SK-N-SH (cell line): ENCODE measurements at regions not wholly inside any gene's neighbourhood (a gene's known extent, or its start where the extent isn't known, plus 50 kb on each side); places are given as distances from the start of the nearest gene placed in this dataset.

ENCODE experiments used
- CTCF ChIA-PET: fragments of 300-600, 350-600 bp; formaldehyde crosslinking; extraction: SDS; loops from one replicate; lab custom pipeline; 2021; lab: Yijun Ruan, JAX
- POLR2A ChIA-PET: fragments of 350-600 bp; sonication (Branson Sonifier 250); formaldehyde crosslinking; extraction: SDS; loops from one replicate; lab custom pipeline; 2020; ENCODE audit warnings: antibody characterized with exemption, inconsistent platforms; lab: Yijun Ruan, JAX
- DNase-seq: peaks from one replicate; pipeline ENCODE4 v3.0.0; 2012
- H2AFZ ChIP-seq: fragments of 200-600 bp; sonication (generic); 2 replicates; pipeline ENCODE4 v1.8.1; 2016; ENCODE audit warnings: antibody characterized with exemption, mild to moderate bottlenecking, low read depth
- H3F3A ChIP-seq: fragments of 200-600 bp; sonication (generic); replicated peaks from 2 replicates; pipeline ENCODE3; 2016; ENCODE audit warnings: antibody characterized with exemption, mild to moderate bottlenecking; ENCODE audit not compliant: insufficient read depth
- H3K27ac ChIP-seq, 2 experiments: fragments of 200-500 bp in 1 of 2; fragments of 200-600 bp in 1 of 2; sonication (Bioruptor generic) in 1 of 2; sonication (generic), shearing (Covaris generic) in 1 of 2; 2 replicates each; pipeline versions ENCODE4 v1.5.1 to v1.6.1; 2014 to 2016; ENCODE audit warnings: low read depth in 2 of 2, inconsistent platforms in 1 of 2, low read length in 1 of 2, mild to moderate bottlenecking in 1 of 2, mixed read lengths in 1 of 2
- H3K27me3 ChIP-seq: fragments of 200-600 bp; sonication (generic), shearing (Covaris generic); 2 replicates; pipeline ENCODE4 v1.6.1; 2016; ENCODE audit warnings: mixed run types; ENCODE audit not compliant: insufficient read depth
- H3K36me3 ChIP-seq, 2 experiments: fragments of 200-500 bp in 1 of 2; fragments of 200-600 bp in 1 of 2; sonication (Bioruptor generic) in 1 of 2; sonication (generic) in 1 of 2; replicated peaks in 1 of 2; 2 replicates each; pipeline versions ENCODE3 to v1.5.1; 2014 to 2016; ENCODE audit warnings: low read length in 1 of 2, mild to moderate bottlenecking in 1 of 2; ENCODE audit not compliant: insufficient read depth in 2 of 2, control insufficient read depth in 1 of 2
- H3K4me1 ChIP-seq, 2 experiments: fragments of 200-500 bp in 1 of 2; fragments of 200-600 bp in 1 of 2; sonication (Bioruptor generic) in 1 of 2; sonication (generic), shearing (Covaris generic) in 1 of 2; 2 replicates each; pipeline versions ENCODE4 v1.5.1 to v1.6.1; 2014 to 2016; ENCODE audit warnings: low read depth in 1 of 2, low read length in 1 of 2, mixed run types in 1 of 2; ENCODE audit not compliant: insufficient read depth in 2 of 2, control insufficient read depth in 1 of 2
- H3K4me2 ChIP-seq: fragments of 200-600 bp; sonication (generic), shearing (Covaris generic); 2 replicates; pipeline ENCODE4 v1.6.1; 2017; ENCODE audit warnings: mixed run types
- H3K4me3 ChIP-seq, 2 experiments: fragments of 200-500 bp in 1 of 2; fragments of 200-600 bp in 1 of 2; sonication (Bioruptor generic) in 1 of 2; sonication (generic), shearing (Covaris generic) in 1 of 2; 2 replicates each; pipeline versions ENCODE4 v1.5.1 to v1.8.1; 2014 to 2016; ENCODE audit warnings: low read depth in 2 of 2, inconsistent platforms in 1 of 2, low read length in 1 of 2, mild to moderate bottlenecking in 1 of 2, mixed read lengths in 1 of 2, moderate library complexity in 1 of 2
- H3K79me2 ChIP-seq: fragments of 200-600 bp; sonication (generic); 2 replicates; pipeline ENCODE4 v1.8.1; 2017; ENCODE audit warnings: mild to moderate bottlenecking; ENCODE audit not compliant: insufficient read depth
- H3K9ac ChIP-seq: fragments of 200-600 bp; sonication (generic); 2 replicates; pipeline ENCODE4 v1.6.1; 2017; ENCODE audit warnings: mixed run types
- H3K9me2 ChIP-seq: fragments of 200-600 bp; sonication (generic); 2 replicates; pipeline ENCODE4 v1.6.1; 2017; ENCODE audit warnings: mixed run types
- H3K9me3 ChIP-seq: fragments of 200-600 bp; sonication (generic); 2 replicates; pipeline ENCODE4 v1.6.1; 2017; ENCODE audit warnings: mixed run types, mild to moderate bottlenecking, moderate library complexity
- H4K20me1 ChIP-seq: fragments of 200-600 bp; sonication (generic); 2 replicates; pipeline ENCODE4 v1.6.1; 2017; ENCODE audit warnings: mild to moderate bottlenecking, mixed run types; ENCODE audit not compliant: insufficient read depth
- CHD2 ChIP-seq: fragments of 150-350 bp; IDR thresholded peaks from 2 replicates; pipeline ENCODE4 v1.6.1; 2018; ENCODE audit warnings: low read length; ENCODE audit not compliant: partially characterized antibody
- FOSL2 ChIP-seq: IDR thresholded peaks from 2 replicates; pipeline ENCODE4 v1.4.0; 2012; ENCODE audit warnings: low read depth, mild to moderate bottlenecking, moderate library complexity, borderline replicate concordance
- FOXJ3 ChIP-seq: sonication (generic); formaldehyde crosslinking; IDR thresholded peaks from 2 replicates; pipeline ENCODE4 v1.5.1; 2020; ENCODE audit warnings: mild to moderate bottlenecking, missing genetic modification reagents
- GABPA ChIP-seq: IDR thresholded peaks from 2 replicates; pipeline ENCODE4 v1.4.0; 2012; ENCODE audit warnings: low read depth, mild to moderate bottlenecking
- GATA2 ChIP-seq: sonication (generic); formaldehyde crosslinking; IDR thresholded peaks from 2 replicates; pipeline ENCODE4 v1.5.0; 2020; ENCODE audit warnings: mild to moderate bottlenecking, missing genetic modification reagents
- JUND ChIP-seq: IDR thresholded peaks from 2 replicates; pipeline ENCODE4 v1.4.0; 2012
- MXI1 ChIP-seq: IDR thresholded peaks from 2 replicates; pipeline ENCODE4 v1.6.1; 2012; ENCODE audit warnings: mild to moderate bottlenecking, low read depth, low read length, improper control_type of control experiment
- NFIC ChIP-seq: IDR thresholded peaks from 2 replicates; pipeline ENCODE4 v1.4.0; 2012; ENCODE audit warnings: borderline replicate concordance
- RCOR1 ChIP-seq: fragments of 150-350 bp; IDR thresholded peaks from 2 replicates; pipeline ENCODE4 v1.6.1; 2017; ENCODE audit warnings: antibody characterized with exemption, low read length
- RFX5 ChIP-seq: IDR thresholded peaks from 2 replicates; pipeline ENCODE4 v1.6.1; 2012; ENCODE audit warnings: mild to moderate bottlenecking, improper control_type of control experiment, low read length
- RXRA ChIP-seq: IDR thresholded peaks from 2 replicates; pipeline ENCODE4 v1.4.0; 2012; ENCODE audit warnings: low read depth, mild to moderate bottlenecking, borderline replicate concordance
- SIN3A ChIP-seq: IDR thresholded peaks from 2 replicates; pipeline ENCODE4 v1.6.1; 2012; ENCODE audit warnings: low read depth, mild to moderate bottlenecking, low read length, moderate library complexity, borderline replicate concordance
- SMC3 ChIP-seq: IDR thresholded peaks from 2 replicates; pipeline ENCODE4 v1.6.1; 2012; ENCODE audit warnings: low read depth, low read length, improper control_type of control experiment
- TEAD4 ChIP-seq: IDR thresholded peaks from 2 replicates; pipeline ENCODE4 v1.4.0; 2012; ENCODE audit warnings: mild to moderate bottlenecking, borderline replicate concordance; ENCODE audit not compliant: insufficient read depth
- WGBS: methylation state at CpG from one replicate; pipeline ENCODE4 v1.1.6; 2017; ENCODE audit warnings: low lambda C conversion rate; 5-methylcytosine and 5-hydroxymethylcytosine counted together
- TF ChIP-seq, protein P1 (sequence below): fragments of 150-350 bp; IDR thresholded peaks from 2 replicates; pipeline ENCODE4 v1.6.1; 2017; ENCODE audit warnings: antibody characterized with exemption, low read length, low read depth, borderline replicate concordance
- TF ChIP-seq, protein P2 (sequence below): IDR thresholded peaks from 2 replicates; pipeline ENCODE4 v1.4.0; 2012; ENCODE audit warnings: low read depth, borderline replicate concordance

DNA sequence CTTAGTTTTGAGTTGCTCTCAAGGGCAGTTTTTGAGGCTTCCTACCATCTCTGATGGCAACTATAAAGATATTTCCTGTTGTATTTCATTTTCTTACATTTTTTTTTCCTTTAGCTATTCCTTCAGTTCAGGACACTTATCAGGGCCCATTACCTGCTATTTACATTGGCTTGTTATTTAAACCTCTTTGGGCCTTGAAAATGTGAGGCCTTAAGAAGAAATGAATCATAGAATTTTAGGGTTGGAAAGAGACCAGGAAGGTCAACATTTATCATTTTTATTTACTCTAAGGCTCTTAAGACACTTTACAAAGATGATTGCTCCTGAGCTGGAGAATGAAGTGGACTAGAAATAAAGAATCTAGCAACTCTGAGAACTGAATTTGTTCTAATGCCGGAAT is 335.2 kb downstream of the DTWD2 start (continued):
- TF ChIP-seq, protein P1, sequence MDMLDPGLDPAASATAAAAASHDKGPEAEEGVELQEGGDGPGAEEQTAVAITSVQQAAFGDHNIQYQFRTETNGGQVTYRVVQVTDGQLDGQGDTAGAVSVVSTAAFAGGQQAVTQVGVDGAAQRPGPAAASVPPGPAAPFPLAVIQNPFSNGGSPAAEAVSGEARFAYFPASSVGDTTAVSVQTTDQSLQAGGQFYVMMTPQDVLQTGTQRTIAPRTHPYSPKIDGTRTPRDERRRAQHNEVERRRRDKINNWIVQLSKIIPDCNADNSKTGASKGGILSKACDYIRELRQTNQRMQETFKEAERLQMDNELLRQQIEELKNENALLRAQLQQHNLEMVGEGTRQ: no peak
- TF ChIP-seq FOSL2: no peak
- TF ChIP-seq SIN3A: no peak
- no peak for TF ChIP-seq NFIC
- TF ChIP-seq TEAD4: no peak
- no peak for TF ChIP-seq MXI1
- TF ChIP-seq GABPA: no peak
- TF ChIP-seq SMC3: no peak
- TF ChIP-seq GATA2 (CRISPR knock-in tag): no peak

DNA sequence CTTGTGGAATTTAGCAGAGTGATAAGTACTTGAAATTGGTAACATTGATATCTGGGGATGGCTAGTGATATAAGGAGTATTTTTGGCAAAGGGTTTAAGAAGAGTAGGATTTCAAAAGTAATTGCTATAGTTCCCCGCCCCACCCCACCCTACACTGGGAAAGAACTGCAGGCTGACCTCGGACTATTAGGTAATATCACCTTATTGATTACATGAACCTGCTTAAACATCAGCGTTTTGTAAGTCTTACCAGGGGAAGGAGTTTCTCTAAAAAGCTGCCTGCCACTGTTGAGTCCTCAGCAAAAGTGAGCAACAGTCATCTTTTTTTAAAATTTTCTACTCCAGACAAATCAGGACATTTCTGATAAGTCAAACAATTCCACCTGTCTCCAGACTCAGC is 337.3 kb downstream of the DTWD2 start:
- Histone ChIP-seq H3K9ac (no peak overlapping the region), H3K79me2 (no peaks in the 10 kb centered on the region), H3F3A (no peaks in the 10 kb centered on the region), H3K4me3 (no peak overlapping the region), H3K4me1 (no peaks in the 10 kb centered on the region), H3K9me2 (no peaks in the 10 kb centered on the region), H3K9me3 (no peaks in the 10 kb centered on the region), H3K27ac (no peak overlapping the region), H3K36me3 (no peaks in the 10 kb centered on the region), H3K4me2 (no peak overlapping the region), H3K27me3 (no peaks in the 10 kb centered on the region), H2AFZ (no peak overlapping the region), H4K20me1 (no peaks in the 10 kb centered on the region)
- DNase-seq: no peak
- TF ChIP-seq RCOR1 (no peak), GABPA (no peak), CHD2 (no peak), GATA2 (CRISPR knock-in tag) (no peak), SIN3A (no peak), NFIC (no peak), RXRA (no peak), FOXJ3 (CRISPR knock-in tag) (no peak)
- TF ChIP-seq, protein P1: no peak
- WGBS: 14% methylated on average over 3 of the region's 3 CpGs
- ChIA-PET POLR2A (no interaction called here), CTCF (no interaction called here)

DNA sequence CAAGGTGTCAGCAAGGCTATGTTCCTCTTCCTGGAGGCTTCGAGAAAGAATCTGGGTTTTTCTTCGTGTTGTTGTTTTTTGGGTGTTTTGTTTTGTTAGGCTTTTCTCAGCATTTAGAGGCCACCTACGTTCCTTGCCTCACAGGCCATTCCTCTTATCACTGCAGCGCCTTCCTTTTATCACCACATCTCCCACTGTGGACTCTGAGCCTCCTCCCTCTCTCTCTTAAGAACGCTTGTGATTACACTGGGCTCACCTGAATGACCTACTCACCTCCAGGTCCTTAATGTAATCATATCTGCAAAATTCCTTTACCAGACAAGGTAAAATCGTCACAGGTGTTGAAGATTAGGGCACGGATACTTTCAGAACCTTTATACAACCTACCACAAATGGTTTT is 340.8 kb downstream of the DTWD2 start:
- Histone ChIP-seq H3K79me2 (no peaks in the 10 kb centered on the region), H3F3A (no peaks in the 10 kb centered on the region), H3K9me3 (no peaks in the 10 kb centered on the region), H3K36me3 (no peaks in the 10 kb centered on the region), H3K4me2 (no peak overlapping the region), H3K9me2 (no peaks in the 10 kb centered on the region), H3K4me1 (no peaks in the 10 kb centered on the region), H3K4me3 (no peak overlapping the region), H3K27ac (no peak overlapping the region), H3K27me3 (no peaks in the 10 kb centered on the region), H4K20me1 (no peaks in the 10 kb centered on the region), H2AFZ (no peak overlapping the region), H3K9ac (no peak overlapping the region)
- ChIA-PET CTCF (no interaction called here), POLR2A (no interaction called here)
- WGBS: 12% methylated on average over 7 of the region's 7 CpGs
- DNase-seq: no peak
- TF ChIP-seq NFIC (no peak), SMC3 (no peak), FOXJ3 (CRISPR knock-in tag) (no peak), RFX5 (no peak), SIN3A (no peak), JUND (no peak), RCOR1 (no peak), FOSL2 (no peak)
- TF ChIP-seq, protein P2, sequence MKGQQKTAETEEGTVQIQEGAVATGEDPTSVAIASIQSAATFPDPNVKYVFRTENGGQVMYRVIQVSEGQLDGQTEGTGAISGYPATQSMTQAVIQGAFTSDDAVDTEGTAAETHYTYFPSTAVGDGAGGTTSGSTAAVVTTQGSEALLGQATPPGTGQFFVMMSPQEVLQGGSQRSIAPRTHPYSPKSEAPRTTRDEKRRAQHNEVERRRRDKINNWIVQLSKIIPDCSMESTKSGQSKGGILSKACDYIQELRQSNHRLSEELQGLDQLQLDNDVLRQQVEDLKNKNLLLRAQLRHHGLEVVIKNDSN: no peak
